Smooth muscle cell (in vitro differentiated cells): ENCODE measurements at regions not wholly inside any gene's neighbourhood (a gene's known extent, or its start where the extent isn't known, plus 50 kb on each side); places are given as distances from the start of the nearest gene placed in this dataset.

Experiments
- DNase-seq: peaks from one replicate; lab custom pipeline; 2025; ENCODE audit not compliant: unreplicated experiment; lab: John Stamatoyannopoulos, UW
- H2AFZ ChIP-seq: fragments of 200-600 bp; sonication (generic); 2 replicates; pipeline ENCODE4 v1.6.0; 2016; ENCODE audit warnings: antibody characterized with exemption, low read depth, mild to moderate bottlenecking
- H3F3A ChIP-seq: fragments of 200-600 bp; sonication (generic); 2 replicates; pipeline ENCODE4 v1.6.0; 2017; ENCODE audit warnings: antibody characterized with exemption, low read depth
- H3K27ac ChIP-seq: fragments of 200-600 bp; sonication (generic); 2 replicates; pipeline ENCODE4 v1.5.1; 2016; ENCODE audit warnings: low read depth, mild to moderate bottlenecking
- H3K27me3 ChIP-seq: fragments of 200-600 bp; sonication (generic); 2 replicates; pipeline ENCODE4 v1.6.1; 2016; ENCODE audit warnings: low read depth, mild to moderate bottlenecking
- H3K36me3 ChIP-seq: fragments of 200-600 bp; sonication (generic); 2 replicates; pipeline ENCODE4 v1.5.1; 2016; ENCODE audit warnings: low read depth
- H3K4me1 ChIP-seq: fragments of 200-600 bp; sonication (generic); 2 replicates; pipeline ENCODE4 v1.5.1; 2016; ENCODE audit warnings: low read depth
- H3K4me2 ChIP-seq: fragments of 200-600 bp; sonication (generic); 2 replicates; pipeline ENCODE4 v1.6.0; 2016; ENCODE audit warnings: mild to moderate bottlenecking
- H3K4me3 ChIP-seq: fragments of 200-600 bp; sonication (generic); 2 replicates; pipeline ENCODE4 v1.5.1; 2016; ENCODE audit warnings: mild to moderate bottlenecking
- H3K79me2 ChIP-seq: fragments of 200-600 bp; sonication (generic); 2 replicates; pipeline ENCODE4 v1.6.0; 2016; ENCODE audit warnings: low read depth, mild to moderate bottlenecking
- H3K9ac ChIP-seq: fragments of 200-600 bp; sonication (generic); 2 replicates; pipeline ENCODE4 v1.6.0; 2016; ENCODE audit warnings: low read depth
- H3K9me3 ChIP-seq: fragments of 200-600 bp; sonication (generic); replicated peaks from 2 replicates; pipeline ENCODE4 v1.5.1; 2016; ENCODE audit warnings: low read depth
- H4K20me1 ChIP-seq: fragments of 200-600 bp; sonication (generic); 2 replicates; pipeline ENCODE4 v1.6.0; 2016; ENCODE audit warnings: low read depth
- CTCF ChIP-seq: fragments of 200-600 bp; sonication (generic); IDR thresholded peaks from 2 replicates; pipeline ENCODE4 v1.5.1; 2017; ENCODE audit warnings: borderline replicate concordance, mild to moderate bottlenecking, antibody characterized with exemption; ENCODE audit not compliant: insufficient read depth, poor library complexity, severe bottlenecking
- WGBS: methylation state at CpG from one replicate; pipeline ENCODE4 v1.1.7; 2016; ENCODE audit warnings: low lambda C conversion rate; 5-methylcytosine and 5-hydroxymethylcytosine counted together

- Histone ChIP-seq H3K27ac (no peak overlapping the region), H3K4me1 (peaks cover 5% of the 10 kb centered on the region), H4K20me1 (no peaks in the 10 kb centered on the region), H3K79me2 (no peaks in the 10 kb centered on the region), H3K9ac (no peak overlapping the region), H3K4me3 (no peak overlapping the region), H3K9me3 (no peaks in the 10 kb centered on the region), H3K4me2 (no peak overlapping the region), H3F3A (no peaks in the 10 kb centered on the region), H3K27me3 (no peaks in the 10 kb centered on the region), H3K36me3 (no peaks in the 10 kb centered on the region), H2AFZ (no peak overlapping the region)
- no peak for TF ChIP-seq CTCF
- WGBS = 61% methylated on average over 1 of the region's 1 CpG
- DNase-seq = no peak
Observed at GRCh38 chr4:98802770-98803198, 126.1 kb downstream of the EIF4E start.

GRCh38 chr4:98801259-98801725, 127.6 kb downstream of the EIF4E start:
- no peak for TF ChIP-seq CTCF
- peaks cover 5% of the 10 kb centered on the region for H3K4me1 ChIP-seq
- no peaks in the 10 kb centered on the region for H3K36me3 ChIP-seq
- no peak overlapping the region for H3K4me3 ChIP-seq
- no peak overlapping the region for H3K9ac ChIP-seq
- no peak overlapping the region for H3K27ac ChIP-seq
- no peaks in the 10 kb centered on the region for H3K79me2 ChIP-seq
- WGBS = 61% methylated on average over 6 of the region's 6 CpGs
- no peak for DNase-seq
- H3K9me3 ChIP-seq = no peaks in the 10 kb centered on the region
- H4K20me1 ChIP-seq = no peaks in the 10 kb centered on the region
- H3K27me3 ChIP-seq = no peaks in the 10 kb centered on the region
- no peak overlapping the region for H2AFZ ChIP-seq
- no peaks in the 10 kb centered on the region for H3F3A ChIP-seq
- no peak overlapping the region for H3K4me2 ChIP-seq

- TF ChIP-seq CTCF = no peak
- Histone ChIP-seq H3K27ac (no peak overlapping the region), H3K79me2 (no peaks in the 10 kb centered on the region), H4K20me1 (no peaks in the 10 kb centered on the region), H3K36me3 (no peaks in the 10 kb centered on the region), H3F3A (peaks cover 4% of the 10 kb centered on the region), H3K4me1 (peaks cover 8% of the 10 kb centered on the region), H3K27me3 (no peaks in the 10 kb centered on the region), H2AFZ (no peak overlapping the region), H3K4me2 (no peak overlapping the region), H3K9ac (no peak overlapping the region), H3K4me3 (no peak overlapping the region), H3K9me3 (no peaks in the 10 kb centered on the region)
- 96% methylated on average over 7 of the region's 7 CpGs for WGBS
- DNase-seq = no peak
Observed at GRCh38 chr4:98796991-98797390, 131.9 kb downstream of the EIF4E start.

- Histone ChIP-seq H3K27ac (peak overlapping the region; percentile 49), H3K4me3 (no peak overlapping the region), H3K27me3 (no peaks in the 10 kb centered on the region), H3K9ac (no peak overlapping the region), H3K9me3 (no peaks in the 10 kb centered on the region), H3F3A (peaks cover 4% of the 10 kb centered on the region), H3K79me2 (no peaks in the 10 kb centered on the region), H3K4me2 (peak overlapping the region; percentile 49), H2AFZ (peak overlapping the region; percentile 10), H4K20me1 (no peaks in the 10 kb centered on the region), H3K4me1 (peaks cover 4% of the 10 kb centered on the region), H3K36me3 (no peaks in the 10 kb centered on the region)
- TF ChIP-seq CTCF = no peak
- no peak for DNase-seq
- WGBS = 59% methylated on average over 3 of the region's 3 CpGs
Observed at GRCh38 chr4:98794565-98795205, 134.2 kb downstream of the EIF4E start.
